ENCODE measurements at regions not wholly inside any gene's neighbourhood (a gene's known extent, or its start where the extent isn't known, plus 50 kb on each side); places are given as distances from the start of the nearest gene placed in this dataset.

DNA sequence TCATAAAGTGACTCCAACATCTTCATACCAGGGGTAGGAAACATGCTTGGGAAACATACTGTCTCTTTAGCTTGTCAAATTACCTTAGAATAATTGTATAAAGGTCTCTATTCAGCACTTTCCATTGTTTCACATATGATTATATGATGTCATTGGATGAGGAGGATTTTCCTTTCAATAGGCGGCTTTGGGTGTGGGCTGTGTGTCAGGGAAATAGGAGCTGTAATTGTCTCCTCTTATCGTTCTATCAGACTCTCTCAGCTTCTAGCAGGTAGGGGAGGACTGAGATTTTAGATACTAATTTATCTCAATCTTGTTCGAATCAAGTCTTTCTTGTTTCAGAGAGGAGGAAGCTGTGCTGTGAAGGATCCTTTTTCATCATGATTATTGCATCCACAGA lies 179.4 kb upstream of the OLIG3 start:
- H3K9me3 ChIP-seq (ENCODE audit: control insufficient read depth, insufficient read depth, low read length): no peaks in the 10 kb centered on the region
- intact Hi-C loops (cut with micrococcal nuclease) (no loop called here), dilution Hi-C loops (cut with HindIII; ENCODE audit: low sequenced_read_pairs, unreplicated experiment) (no loop called here), in situ Hi-C loops (cut with MboI; ENCODE audit: low sequenced_read_pairs) (no loop called here)
- H2AFZ ChIP-seq (replicated peaks; ENCODE audit: low read length, poor library complexity): no peak overlapping the region
- ChIA-PET POLR2A (ENCODE audit: unreplicated experiment) (no interaction called here), CTCF (interaction anchor here (1.5 kb wide), 1 partner anchor 12 kb away, joined by 4 read pairs; no protein-coding TSS in a partner anchor)
- H3K27ac ChIP-seq (ENCODE audit: insufficient read depth, low read length): no peak overlapping the region
- no peaks in the 10 kb centered on the region for H3K36me3 ChIP-seq (ENCODE audit: control insufficient read depth, insufficient read depth, low read length)
- H3K27me3 ChIP-seq (ENCODE audit: control insufficient read depth, insufficient read depth, low read length): peaks cover 2% of the 10 kb centered on the region; the same call in 1 of the 2 replicates
- DNase-seq (no peak), ATAC-seq (ENCODE audit: low read depth) (no peak)
- no peak overlapping the region for H3K18ac ChIP-seq (ENCODE audit: low read depth, low read length)
- H2BK15ac ChIP-seq (ENCODE audit: low read depth, low read length): no peak overlapping the region
- no peak overlapping the region for H2BK120ac ChIP-seq (ENCODE audit: low read depth, low read length)
- H2BK20ac ChIP-seq (ENCODE audit: low read depth, low read length): no peak overlapping the region
- H3K56ac ChIP-seq (ENCODE audit: extremely low read depth, insufficient read depth, low read length): no peak overlapping the region
- no peak overlapping the region for H3K9ac ChIP-seq (ENCODE audit: low read depth, low read length)
- H3K4me1 ChIP-seq (ENCODE audit: control insufficient read depth, insufficient read depth, low read length): no peaks in the 10 kb centered on the region
- H2AK9ac ChIP-seq (replicated peaks; ENCODE audit: low read depth, low read length, poor library complexity): no peak overlapping the region
- H3K9me1 ChIP-seq (ENCODE audit: insufficient read depth, low read length): no peaks in the 10 kb centered on the region
- no peak overlapping the region for H2BK5ac ChIP-seq (ENCODE audit: low read depth, low read length, poor library complexity, severe bottlenecking)
- no peak overlapping the region for H4K91ac ChIP-seq (ENCODE audit: insufficient read depth, low read depth, low read length)
- H3K23ac ChIP-seq (ENCODE audit: low read depth, low read length): no peak overlapping the region
- no peak overlapping the region for H3K4ac ChIP-seq (ENCODE audit: low read depth, low read length)
- TF ChIP-seq MXI1 (IDR thresholded peaks at IDR 0.05; ENCODE audit: borderline replicate concordance, low read depth, low read length) (no peak), MAZ (IDR thresholded peaks at IDR 0.05; ENCODE audit: borderline replicate concordance, low read depth, low read length) (no peak), RAD21 (IDR thresholded peaks at IDR 0.05; ENCODE audit: low read length) (no peak), SMC3 (IDR thresholded peaks at IDR 0.05; ENCODE audit: low read depth, low read length) (no peak), CEBPB (IDR thresholded peaks at IDR 0.05; ENCODE audit: low read depth, low read length) (no peak), RFX5 (IDR thresholded peaks at IDR 0.05; ENCODE audit: low read depth, low read length) (no peak), CHD1 (IDR thresholded peaks at IDR 0.05; ENCODE audit: low read depth, low read length) (no peak), BHLHE40 (IDR thresholded peaks at IDR 0.05; ENCODE audit: low read depth, low read length) (no peak)
- TF ChIP-seq, protein P1, sequence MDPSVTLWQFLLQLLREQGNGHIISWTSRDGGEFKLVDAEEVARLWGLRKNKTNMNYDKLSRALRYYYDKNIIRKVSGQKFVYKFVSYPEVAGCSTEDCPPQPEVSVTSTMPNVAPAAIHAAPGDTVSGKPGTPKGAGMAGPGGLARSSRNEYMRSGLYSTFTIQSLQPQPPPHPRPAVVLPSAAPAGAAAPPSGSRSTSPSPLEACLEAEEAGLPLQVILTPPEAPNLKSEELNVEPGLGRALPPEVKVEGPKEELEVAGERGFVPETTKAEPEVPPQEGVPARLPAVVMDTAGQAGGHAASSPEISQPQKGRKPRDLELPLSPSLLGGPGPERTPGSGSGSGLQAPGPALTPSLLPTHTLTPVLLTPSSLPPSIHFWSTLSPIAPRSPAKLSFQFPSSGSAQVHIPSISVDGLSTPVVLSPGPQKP (IDR thresholded peaks at IDR 0.05; ENCODE audit: borderline replicate concordance, low read depth, low read length): no peak
- H3K4me2 ChIP-seq (ENCODE audit: low read depth, low read length): no peak overlapping the region
- no peak overlapping the region for H4K8ac ChIP-seq (ENCODE audit: low read depth in 2 of 2, low read length in 2 of 2)
- H4K5ac ChIP-seq (ENCODE audit: low read depth, low read length): no peak overlapping the region
- H3K4me3 ChIP-seq (ENCODE audit: insufficient read depth, low read depth, low read length): no peak overlapping the region
- BruUV-seq (replicated peaks): no TSS peak
- no peaks in the 10 kb centered on the region for H3K79me1 ChIP-seq (ENCODE audit: low read depth in 1 of 2, low read length in 2 of 2)
- H3K14ac ChIP-seq (replicated peaks; ENCODE audit: low read depth, low read length): no peak overlapping the region
- WGBS, 2 experiments (ENCODE audit: extremely low coverage in 2 of 2, insufficient read length in 1 of 2): no CpG with 5 or more reads among the region's 3 CpGs
- H2AK5ac ChIP-seq (ENCODE audit: low read depth, low read length): no peak overlapping the region
- no peaks in the 10 kb centered on the region for H4K20me1 ChIP-seq (ENCODE audit: insufficient read depth, low read length)
